Colonic mucosa (tissue), 4 donors: ENCODE measurements at regions not wholly inside any gene's neighbourhood (a gene's known extent, or its start where the extent isn't known, plus 50 kb on each side); places are given as distances from the start of the nearest gene placed in this dataset.
"Not testable (repeated sequence)": the region's sequence is repeated elsewhere in the genome, so short reads cannot be mapped to it uniquely, and the experiment has no call there.

Source experiments
- DNase-seq: peaks from one replicate; pipeline ENCODE4 v3.0.0-alpha.2; 2020
- H3K27ac ChIP-seq: fragments of 200-600 bp; one replicate; pipeline ENCODE4 v1.8.0; 2021
- H3K27me3 ChIP-seq: fragments of 200-600 bp; one replicate; pipeline ENCODE4 v1.8.0; 2021
- H3K36me3 ChIP-seq: fragments of 200-600 bp; one replicate; pipeline ENCODE4 v1.8.0; 2021
- H3K4me1 ChIP-seq: fragments of 200-600 bp; one replicate; pipeline ENCODE4 v1.8.0; 2021; ENCODE audit warnings: mild to moderate bottlenecking
- H3K4me3 ChIP-seq: fragments of 200-600 bp; one replicate; pipeline ENCODE4 v1.8.0; 2021
- H3K9ac ChIP-seq, 2 donors: one replicate each; pipeline ENCODE4 v1.7.0; 2013; ENCODE audit warnings: control low read depth in 2 of 2, low read depth in 2 of 2, low read length in 2 of 2
- H3K9me3 ChIP-seq: fragments of 200-600 bp; one replicate; pipeline ENCODE4 v1.8.0; 2021
- CTCF ChIP-seq: fragments of 200-600 bp; IDR thresholded peaks from one replicate; pipeline ENCODE4 v1.8.0; 2022; ENCODE audit warnings: antibody characterized with exemption, mild to moderate bottlenecking
- intact Hi-C: fragments of 100-400 bp; cut with DNase I; formaldehyde crosslinking; loops from one replicate; pipeline ENCODE4 v1.14.1; 2022
- donor health status: healthy.
- donor health status: DM: no; HTN: no; CAD: no.
- donor health status: DM: no; HTN: no; CAD: no.

DNA sequence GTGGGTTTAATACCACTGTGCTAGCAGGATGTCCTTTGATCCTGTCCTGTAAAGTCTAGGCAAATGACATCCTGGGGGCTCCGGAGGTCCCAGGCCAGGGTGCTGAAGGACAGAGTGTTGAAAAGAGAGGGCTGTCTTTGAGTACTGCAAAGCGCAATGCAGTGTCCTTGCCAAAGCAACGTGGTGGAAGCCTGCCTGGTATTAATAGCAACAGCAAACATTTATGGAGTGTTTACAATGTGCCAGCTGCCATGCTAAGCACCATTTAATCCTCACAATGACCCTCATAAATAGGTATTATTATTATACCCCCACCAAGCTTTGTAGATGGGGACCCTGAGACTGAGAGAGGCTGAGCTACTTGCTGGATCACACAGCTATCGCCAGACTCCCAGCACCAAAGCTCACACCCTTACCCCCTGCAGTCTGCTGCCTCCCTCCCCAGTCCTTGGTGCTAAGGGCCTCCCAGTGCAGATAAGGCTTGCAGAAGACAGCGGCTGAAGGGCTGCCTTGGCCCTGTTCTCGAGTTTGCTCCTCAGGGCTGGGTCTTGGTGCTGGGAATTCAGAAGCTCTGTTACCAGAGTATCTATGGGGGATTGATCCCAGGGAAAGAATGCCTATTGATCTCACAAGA is 427.7 kb downstream of the FUT8 start:
- intact Hi-C loops: no loop called here
- TF ChIP-seq CTCF: no peak
- no peak overlapping the region for H3K9ac ChIP-seq
- no peak overlapping the region for H3K4me3 ChIP-seq
- H3K9me3 ChIP-seq: no peaks in the 10 kb centered on the region
- H3K36me3 ChIP-seq: no peaks in the 10 kb centered on the region
- H3K27ac ChIP-seq: no peak overlapping the region
- H3K27me3 ChIP-seq: no peaks in the 10 kb centered on the region
- no peaks in the 10 kb centered on the region for H3K4me1 ChIP-seq
- DNase-seq: no peak

DNA sequence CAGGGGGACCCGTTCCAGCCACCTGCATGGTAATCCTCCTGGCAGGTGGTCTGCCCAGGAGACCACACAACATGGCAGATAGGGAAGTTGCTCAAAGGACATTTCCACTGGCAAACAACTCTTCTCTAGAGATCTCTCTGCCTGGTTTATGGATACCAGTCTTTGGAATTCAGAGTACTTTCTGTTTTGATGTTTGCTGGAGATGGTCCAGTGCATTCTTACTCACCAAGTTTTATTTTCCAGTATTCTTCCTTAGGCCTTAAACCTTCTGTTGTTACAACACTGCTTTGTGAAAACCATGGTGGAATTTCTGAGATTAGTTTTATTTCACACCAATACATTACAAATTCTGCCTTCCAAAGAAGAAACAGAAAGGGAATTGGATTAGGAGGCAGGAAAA is 428.3 kb downstream of the FUT8 start:
- Histone ChIP-seq H3K36me3 (no peaks in the 10 kb centered on the region), H3K4me1 (no peaks in the 10 kb centered on the region), H3K27me3 (no peaks in the 10 kb centered on the region), H3K9ac (no peak overlapping the region), H3K27ac (no peak overlapping the region), H3K9me3 (no peaks in the 10 kb centered on the region), H3K4me3 (no peak overlapping the region)
- no peak for TF ChIP-seq CTCF
- DNase-seq: no peak
- intact Hi-C loops: no loop called here

GRCh38 chr14:65846196-65846868 is 433.8 kb downstream of the FUT8 start:
- Histone ChIP-seq H3K4me1 (no peaks in the 10 kb centered on the region), H3K9me3 (no peaks in the 10 kb centered on the region), H3K27me3 (no peaks in the 10 kb centered on the region), H3K27ac (peak overlapping the region; percentile 6), H3K4me3 (no peak overlapping the region), H3K36me3 (no peaks in the 10 kb centered on the region), H3K9ac (no peak overlapping the region)
- no peak for DNase-seq
- intact Hi-C loops: no loop called here
- TF ChIP-seq CTCF: no peak

DNA sequence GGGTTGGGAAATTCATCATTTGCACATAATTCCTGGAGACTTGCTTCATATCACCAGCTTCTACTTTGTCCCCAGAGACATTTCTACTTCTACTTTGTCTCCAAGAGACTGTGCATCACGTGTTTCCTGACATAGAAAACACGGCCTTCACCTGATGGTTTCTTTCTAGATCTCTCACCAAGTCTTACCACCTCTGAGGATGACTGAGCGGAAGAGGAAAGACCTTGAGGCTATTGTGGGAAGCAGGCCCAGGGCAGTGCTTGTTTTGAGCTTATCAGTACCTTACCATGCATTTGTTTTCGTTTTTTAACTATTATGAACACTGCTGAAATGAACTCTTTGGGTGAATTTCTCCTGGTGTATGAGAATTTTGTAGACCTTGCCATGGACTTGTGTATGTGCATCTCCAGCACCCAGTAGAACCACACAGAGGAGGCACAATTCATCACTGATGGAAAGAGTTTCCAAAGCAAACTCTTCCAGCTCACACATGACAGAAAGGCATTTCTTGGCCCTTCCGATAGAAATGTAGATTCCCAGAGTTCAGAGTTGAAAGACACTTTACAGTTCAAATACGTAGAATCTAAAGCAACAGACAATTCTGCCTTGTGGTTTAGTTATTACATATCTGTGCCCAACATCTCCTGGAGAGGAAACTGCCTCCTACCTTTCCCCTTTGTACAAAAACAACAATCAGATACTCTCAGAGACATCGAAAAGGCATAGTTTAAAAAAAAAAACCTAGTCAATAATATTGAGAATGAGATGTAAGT is 434.7 kb downstream of the FUT8 start:
- peak overlapping the region; percentile 6 for H3K27ac ChIP-seq

DNA sequence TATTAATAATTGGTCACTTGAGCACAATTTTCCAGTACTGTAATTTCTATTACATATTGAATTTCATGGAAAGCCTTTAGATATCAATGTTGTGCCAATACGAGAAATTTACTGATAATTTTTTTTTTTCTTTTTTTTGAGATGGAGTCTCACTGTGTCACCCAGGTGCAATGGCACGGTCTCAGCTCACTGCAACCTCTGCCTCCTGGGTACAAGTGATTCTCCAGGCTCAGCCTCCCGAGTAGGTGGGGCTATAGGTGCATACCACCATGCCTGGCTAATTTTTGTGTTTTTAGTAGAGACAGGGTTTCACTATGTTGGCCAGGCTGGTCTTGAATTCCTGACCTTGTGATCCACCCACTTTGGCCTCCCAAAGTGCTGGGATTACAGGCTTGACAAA is 435.4 kb downstream of the FUT8 start:
- H3K27ac ChIP-seq, H3K4me1 ChIP-seq, H3K4me3 ChIP-seq, H3K9me3 ChIP-seq, H3K36me3 ChIP-seq, DNase-seq, H3K9ac ChIP-seq, H3K27me3 ChIP-seq, intact Hi-C loops: not testable (repeated sequence)

More for the DNA sequence above, 434.7 kb downstream of the FUT8 start:
- no peak for TF ChIP-seq CTCF
- Histone ChIP-seq H3K9me3 (no peaks in the 10 kb centered on the region), H3K4me3 (no peak overlapping the region), H3K9ac (no peak overlapping the region), H3K27me3 (no peaks in the 10 kb centered on the region), H3K36me3 (no peaks in the 10 kb centered on the region), H3K4me1 (no peaks in the 10 kb centered on the region)
- DNase-seq: peak; percentile 23
- intact Hi-C loops: no loop called here

GRCh38 chr14:65849091-65849490 is 436.6 kb downstream of the FUT8 start:
- Histone ChIP-seq H3K4me3 (no peak overlapping the region), H3K4me1 (no peaks in the 10 kb centered on the region), H3K27me3 (no peaks in the 10 kb centered on the region), H3K27ac (no peak overlapping the region), H3K36me3 (no peaks in the 10 kb centered on the region), H3K9me3 (no peaks in the 10 kb centered on the region), H3K9ac (no peak overlapping the region)
- DNase-seq: no peak
- TF ChIP-seq CTCF: no peak
- intact Hi-C loops: no loop called here
